ENCODE measurements at regions not wholly inside any gene's neighbourhood (a gene's known extent, or its start where the extent isn't known, plus 50 kb on each side); places are given as distances from the start of the nearest gene placed in this dataset.

DNA sequence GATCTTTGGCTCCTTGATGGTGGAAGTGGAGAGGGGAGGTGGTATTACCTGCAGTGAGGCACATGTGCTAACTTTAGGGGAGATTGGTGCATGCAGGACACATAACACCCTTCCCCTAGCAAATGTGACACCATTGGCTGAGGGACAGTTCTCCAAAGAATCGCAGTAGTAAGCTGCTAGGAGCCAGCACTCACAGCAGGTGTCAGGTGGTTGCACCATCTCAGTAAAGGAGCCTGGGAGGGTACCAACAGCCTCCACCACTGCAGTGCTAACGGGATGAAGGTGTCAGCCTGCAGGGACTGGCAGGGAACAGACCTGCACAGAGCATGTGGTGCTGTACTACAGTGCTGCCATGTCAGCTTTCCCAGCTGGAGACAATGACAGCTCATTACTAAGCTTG, 127.3 kb upstream of the PIEZO2 start:
- Histone ChIP-seq H3K4me1 (ENCODE audit: control insufficient read depth, insufficient read depth, low read length) (no peaks in the 10 kb centered on the region), H3K36me3 (ENCODE audit: control insufficient read depth, insufficient read depth, low read length) (no peaks in the 10 kb centered on the region), H3K4me3 (ENCODE audit: low read length) (no peak overlapping the region), H3K9me3 (ENCODE audit: control insufficient read depth, low read length) (no peaks in the 10 kb centered on the region), H3K9ac (ENCODE audit: extremely low read depth, low read length, poor library complexity, severe bottlenecking) (no peak overlapping the region), H3K27ac (ENCODE audit: low read depth, low read length) (no peak overlapping the region), H3K27me3 (ENCODE audit: control insufficient read depth, insufficient read depth, low read length, poor library complexity, severe bottlenecking) (no peaks in the 10 kb centered on the region)
- Mint-ChIP-seq H3K4me3 (no peak overlapping the region), H3K27me3 (ENCODE audit: insufficient read depth) (no peaks in the 10 kb centered on the region), H3K9me3 (no peaks in the 10 kb centered on the region), H3K4me1 (peaks cover 2% of the 10 kb centered on the region), H3K36me3 (ENCODE audit: low read depth) (no peaks in the 10 kb centered on the region), H3K27ac (no peak overlapping the region)
- no peak for TF ChIP-seq CTCF (conservative IDR thresholded peaks at IDR 0.05)
- WGBS, 2 experiments (ENCODE audit: insufficient coverage in 1 of 2, insufficient read length in 1 of 2): 80 to 89% methylated on average over 1 to 2 of the region's 2 CpGs
- peak; percentile 54 for DNase-seq

- H3K27ac Mint-ChIP-seq: no peak overlapping the region
- WGBS, 2 experiments (ENCODE audit: insufficient coverage in 1 of 2, insufficient read length in 1 of 2): 87 to 93% methylated on average over 4 to 6 of the region's 6 CpGs
- no peak for DNase-seq
- Histone ChIP-seq H3K9me3 (ENCODE audit: control insufficient read depth, low read length) (no peaks in the 10 kb centered on the region), H3K27me3 (ENCODE audit: control insufficient read depth, insufficient read depth, low read length, poor library complexity, severe bottlenecking) (no peaks in the 10 kb centered on the region), H3K4me1 (ENCODE audit: control insufficient read depth, insufficient read depth, low read length) (no peaks in the 10 kb centered on the region), H3K36me3 (ENCODE audit: control insufficient read depth, insufficient read depth, low read length) (no peaks in the 10 kb centered on the region), H3K4me3 (ENCODE audit: low read length) (no peak overlapping the region), H3K27ac (ENCODE audit: low read depth, low read length) (no peak overlapping the region), H3K9ac (ENCODE audit: extremely low read depth, low read length, poor library complexity, severe bottlenecking) (no peak overlapping the region)
- H3K4me3 Mint-ChIP-seq: no peak overlapping the region
- no peaks in the 10 kb centered on the region for H3K36me3 Mint-ChIP-seq (ENCODE audit: low read depth)
- TF ChIP-seq CTCF (conservative IDR thresholded peaks at IDR 0.05): no peak
- H3K9me3 Mint-ChIP-seq: no peaks in the 10 kb centered on the region
- H3K27me3 Mint-ChIP-seq (ENCODE audit: insufficient read depth): no peaks in the 10 kb centered on the region
- H3K4me1 Mint-ChIP-seq: peaks cover 2% of the 10 kb centered on the region
These were observed 124.9 kb upstream of the PIEZO2 start for GRCh38 chr18:11274144-11274794.

- Mint-ChIP-seq H3K36me3 (ENCODE audit: low read depth) (no peaks in the 10 kb centered on the region), H3K4me1 (peaks cover 2% of the 10 kb centered on the region), H3K27ac (no peak overlapping the region), H3K27me3 (ENCODE audit: insufficient read depth) (no peaks in the 10 kb centered on the region), H3K4me3 (no peak overlapping the region), H3K9me3 (no peaks in the 10 kb centered on the region)
- Histone ChIP-seq H3K27me3 (ENCODE audit: control insufficient read depth, insufficient read depth, low read length, poor library complexity, severe bottlenecking) (no peaks in the 10 kb centered on the region), H3K9me3 (ENCODE audit: control insufficient read depth, low read length) (no peaks in the 10 kb centered on the region), H3K4me1 (ENCODE audit: control insufficient read depth, insufficient read depth, low read length) (no peaks in the 10 kb centered on the region), H3K4me3 (ENCODE audit: low read length) (no peak overlapping the region), H3K36me3 (ENCODE audit: control insufficient read depth, insufficient read depth, low read length) (no peaks in the 10 kb centered on the region), H3K27ac (ENCODE audit: low read depth, low read length) (no peak overlapping the region), H3K9ac (ENCODE audit: extremely low read depth, low read length, poor library complexity, severe bottlenecking) (no peak overlapping the region)
- TF ChIP-seq CTCF (conservative IDR thresholded peaks at IDR 0.05): no peak
- no peak for DNase-seq
- WGBS, 2 experiments (ENCODE audit: insufficient coverage in 1 of 2, insufficient read length in 1 of 2): 92 to 95% methylated on average over 7 of the region's 7 CpGs
These were observed 123.1 kb upstream of the PIEZO2 start for GRCh38 chr18:11272516-11272915.
